Liver (tissue), 3 donors: ENCODE measurements at regions not wholly inside any gene's neighbourhood (a gene's known extent, or its start where the extent isn't known, plus 50 kb on each side); places are given as distances from the start of the nearest gene placed in this dataset.

Source experiments
- ATF3 ChIP-seq: IDR thresholded peaks from 2 replicates; pipeline ENCODE4 v1.6.1; 2016; ENCODE audit warnings: antibody characterized with exemption
- CTCF ChIP-seq: fragments of 150-350 bp; IDR thresholded peaks from 2 replicates; pipeline ENCODE4 v1.5.1; 2017; ENCODE audit warnings: improper control_type of control experiment, low read depth, low read length; ENCODE audit not compliant: missing input control
- GABPA ChIP-seq, 2 donors: IDR thresholded peaks in 1 of 2; conservative IDR thresholded peaks in 1 of 2; 2 replicates each; pipeline ENCODE4 v1.6.1; 2016; ENCODE audit warnings: antibody characterized with exemption in 2 of 2, mild to moderate bottlenecking in 1 of 2, moderate library complexity in 1 of 2
- JUND ChIP-seq, 2 donors: IDR thresholded peaks; 2 replicates each; pipeline ENCODE4 v1.6.1; 2016; ENCODE audit warnings: antibody characterized with exemption in 2 of 2
- MAX ChIP-seq: IDR thresholded peaks from 2 replicates; pipeline ENCODE4 v1.6.1; 2016; ENCODE audit warnings: antibody characterized with exemption
- RAD21 ChIP-seq, 2 donors: IDR thresholded peaks; 2 replicates each; pipeline ENCODE4 v1.6.1; 2016; ENCODE audit warnings: antibody characterized with exemption in 2 of 2, mild to moderate bottlenecking in 2 of 2
- REST ChIP-seq: IDR thresholded peaks from 2 replicates; pipeline ENCODE4 v1.6.1; 2016; ENCODE audit warnings: antibody characterized with exemption, mild to moderate bottlenecking
- TAF1 ChIP-seq: conservative IDR thresholded peaks from 2 replicates; pipeline ENCODE4 v1.6.1; 2016; ENCODE audit warnings: antibody characterized with exemption, mild to moderate bottlenecking
- YY1 ChIP-seq: IDR thresholded peaks from 2 replicates; pipeline ENCODE4 v1.6.1; 2016; ENCODE audit warnings: antibody characterized with exemption, mild to moderate bottlenecking
- ZBTB33 ChIP-seq: IDR thresholded peaks from 2 replicates; pipeline ENCODE4 v1.6.1; 2016; ENCODE audit warnings: antibody characterized with exemption
- donor health status: healthy.
- donor health status: healthy.

GRCh38 chr11:91810871-91811270, 413.7 kb upstream of the FAT3 start:
- TF ChIP-seq CTCF: no peak
- TF ChIP-seq JUND (IDR thresholded peaks at IDR 0.05): no peak
- no peak for TF ChIP-seq GABPA (IDR thresholded peaks at IDR 0.05 in 1 of 2, conservative IDR thresholded peaks at IDR 0.05 in 1 of 2)
- TF ChIP-seq ATF3: no peak
- no peak for TF ChIP-seq YY1
- TF ChIP-seq MAX: no peak
- TF ChIP-seq ZBTB33: no peak
- TF ChIP-seq RAD21 (IDR thresholded peaks at IDR 0.05): no peak
- no peak for TF ChIP-seq REST
- no peak for TF ChIP-seq TAF1
